Hepatocyte (in vitro differentiated cells): ENCODE measurements at regions not wholly inside any gene's neighbourhood (a gene's known extent, or its start where the extent isn't known, plus 50 kb on each side); places are given as distances from the start of the nearest gene placed in this dataset.

Source experiments
- DNase-seq: peaks from one replicate; pipeline ENCODE4 v3.0.0-alpha.2; 2016; ENCODE audit warnings: low spot score
- H2AFZ ChIP-seq: fragments of 200-600 bp; sonication (generic); 2 replicates; pipeline ENCODE4 v1.6.0; 2016; ENCODE audit warnings: antibody characterized with exemption, mild to moderate bottlenecking
- H3K27ac ChIP-seq: fragments of 200-600 bp; sonication (generic); 2 replicates; pipeline ENCODE4 v1.5.1; 2016; ENCODE audit warnings: mild to moderate bottlenecking
- H3K27me3 ChIP-seq: fragments of 200-600 bp; sonication (generic); 2 replicates; pipeline ENCODE4 v1.6.1; 2016
- H3K36me3 ChIP-seq: fragments of 200-600 bp; sonication (generic); replicated peaks from 2 replicates; pipeline ENCODE4 v1.5.1; 2016; ENCODE audit warnings: low read depth; ENCODE audit not compliant: insufficient read depth
- H3K4me1 ChIP-seq: fragments of 200-600 bp; sonication (generic); 2 replicates; pipeline ENCODE4 v1.5.1; 2016; ENCODE audit warnings: mild to moderate bottlenecking, moderate library complexity; ENCODE audit not compliant: insufficient read depth
- H3K4me2 ChIP-seq: fragments of 200-600 bp; sonication (generic); 2 replicates; pipeline ENCODE4 v1.6.0; 2016
- H3K4me3 ChIP-seq: fragments of 200-600 bp; sonication (generic); 2 replicates; pipeline ENCODE4 v1.5.1; 2016; ENCODE audit warnings: mild to moderate bottlenecking
- H3K79me2 ChIP-seq: fragments of 200-600 bp; sonication (generic); 2 replicates; pipeline ENCODE4 v1.6.0; 2017; ENCODE audit warnings: mild to moderate bottlenecking
- H3K9me2 ChIP-seq: fragments of 200-600 bp; sonication (generic); replicated peaks from 2 replicates; pipeline ENCODE4 v1.6.0; 2017; ENCODE audit warnings: mild to moderate bottlenecking; ENCODE audit not compliant: insufficient read depth
- H3K9me3 ChIP-seq: fragments of 200-600 bp; sonication (generic); 2 replicates; pipeline ENCODE4 v1.5.1; 2016; ENCODE audit warnings: low read depth, mild to moderate bottlenecking
- H4K20me1 ChIP-seq: fragments of 200-600 bp; sonication (generic); 2 replicates; pipeline ENCODE4 v1.6.0; 2016; ENCODE audit warnings: mild to moderate bottlenecking; ENCODE audit not compliant: insufficient read depth, poor library complexity, severe bottlenecking
- CTCF ChIP-seq: fragments of 200-600 bp; sonication (generic); IDR thresholded peaks from 2 replicates; pipeline ENCODE4 v1.5.1; 2016; ENCODE audit warnings: antibody characterized with exemption, mild to moderate bottlenecking; ENCODE audit not compliant: poor library complexity
- EZH2 ChIP-seq: fragments of 200-600 bp; sonication (generic); IDR thresholded peaks from 2 replicates; pipeline ENCODE4 v1.6.1; 2016; ENCODE audit warnings: antibody characterized with exemption, mild to moderate bottlenecking, borderline replicate concordance
- EZH2phosphoT487 ChIP-seq: fragments of 200-600 bp; sonication (generic); IDR thresholded peaks from one replicate; pipeline ENCODE4 v1.6.1; 2018; ENCODE audit warnings: antibody characterized with exemption, mild to moderate bottlenecking, low read depth, moderate library complexity; ENCODE audit not compliant: unreplicated experiment, severe bottlenecking
- WGBS: methylation state at CpG from one replicate; pipeline ENCODE4 v1.1.6; 2016; ENCODE audit warnings: low lambda C conversion rate; ENCODE audit errors: missing lambda C conversion rate; 5-methylcytosine and 5-hydroxymethylcytosine counted together

- H3K9me3 ChIP-seq = no peaks in the 10 kb centered on the region
- no peak overlapping the region for H3K4me2 ChIP-seq
- H2AFZ ChIP-seq = no peak overlapping the region
- 24% methylated on average over 2 of the region's 2 CpGs for WGBS
- DNase-seq = peak; percentile 24
- H3K4me1 ChIP-seq = no peaks in the 10 kb centered on the region
- H3K79me2 ChIP-seq = no peaks in the 10 kb centered on the region
- no peaks in the 10 kb centered on the region for H3K9me2 ChIP-seq
- no peak for TF ChIP-seq EZH2
- no peak for TF ChIP-seq CTCF
- TF ChIP-seq EZH2phosphoT487 = no peak
- H3K4me3 ChIP-seq = no peak overlapping the region
- H3K36me3 ChIP-seq = no peaks in the 10 kb centered on the region
- H3K27ac ChIP-seq = no peak overlapping the region
- no peaks in the 10 kb centered on the region for H4K20me1 ChIP-seq
- H3K27me3 ChIP-seq = no peaks in the 10 kb centered on the region
These were observed 187.9 kb downstream of the KDR start for GRCh38 chr4:54937501-54937900.

GRCh38 chr4:54933579-54933978, 191.8 kb downstream of the KDR start:
- H2AFZ ChIP-seq = no peak overlapping the region
- TF ChIP-seq EZH2 (no peak), CTCF (no peak), EZH2phosphoT487 (no peak)
- no peaks in the 10 kb centered on the region for H3K36me3 ChIP-seq
- H3K9me3 ChIP-seq = no peaks in the 10 kb centered on the region
- no peaks in the 10 kb centered on the region for H3K4me1 ChIP-seq
- H3K9me2 ChIP-seq = no peaks in the 10 kb centered on the region
- H3K4me3 ChIP-seq = no peak overlapping the region
- WGBS = 88% methylated on average over 2 of the region's 2 CpGs
- no peak for DNase-seq
- H4K20me1 ChIP-seq = no peaks in the 10 kb centered on the region
- H3K27me3 ChIP-seq = no peaks in the 10 kb centered on the region
- H3K79me2 ChIP-seq = no peaks in the 10 kb centered on the region
- H3K4me2 ChIP-seq = no peak overlapping the region
- H3K27ac ChIP-seq = no peak overlapping the region

GRCh38 chr4:54930226-54930625, 195.2 kb downstream of the KDR start:
- DNase-seq = no peak
- H2AFZ ChIP-seq = no peak overlapping the region
- H3K4me1 ChIP-seq = no peaks in the 10 kb centered on the region
- no peaks in the 10 kb centered on the region for H3K27me3 ChIP-seq
- H4K20me1 ChIP-seq = no peaks in the 10 kb centered on the region
- TF ChIP-seq EZH2phosphoT487 (no peak), CTCF (no peak), EZH2 (no peak)
- 62% methylated on average over 6 of the region's 6 CpGs for WGBS
- no peaks in the 10 kb centered on the region for H3K79me2 ChIP-seq
- no peak overlapping the region for H3K27ac ChIP-seq
- no peaks in the 10 kb centered on the region for H3K36me3 ChIP-seq
- H3K9me2 ChIP-seq = no peaks in the 10 kb centered on the region
- no peaks in the 10 kb centered on the region for H3K9me3 ChIP-seq
- no peak overlapping the region for H3K4me3 ChIP-seq
- H3K4me2 ChIP-seq = no peak overlapping the region

- no peak overlapping the region for H3K27ac ChIP-seq
- no peaks in the 10 kb centered on the region for H3K27me3 ChIP-seq
- H4K20me1 ChIP-seq = no peaks in the 10 kb centered on the region
- H2AFZ ChIP-seq = no peak overlapping the region
- no peak overlapping the region for H3K4me3 ChIP-seq
- no peak overlapping the region for H3K4me2 ChIP-seq
- 70% methylated on average over 4 of the region's 4 CpGs for WGBS
- H3K9me3 ChIP-seq = no peaks in the 10 kb centered on the region
- no peaks in the 10 kb centered on the region for H3K4me1 ChIP-seq
- DNase-seq = no peak
- H3K36me3 ChIP-seq = no peaks in the 10 kb centered on the region
- H3K9me2 ChIP-seq = no peaks in the 10 kb centered on the region
- H3K79me2 ChIP-seq = no peaks in the 10 kb centered on the region
- no peak for TF ChIP-seq CTCF
- no peak for TF ChIP-seq EZH2
- TF ChIP-seq EZH2phosphoT487 = no peak
These were observed 195.9 kb downstream of the KDR start for GRCh38 chr4:54929459-54929858.
